GM19240 (cell line): ENCODE measurements at regions not wholly inside any gene's neighbourhood (a gene's known extent, or its start where the extent isn't known, plus 50 kb on each side); places are given as distances from the start of the nearest gene placed in this dataset.
"Not testable (repeated sequence)": the region's sequence is repeated elsewhere in the genome, so short reads cannot be mapped to it uniquely, and the experiment has no call there.

Source experiments
- DNase-seq: peaks from one replicate; pipeline ENCODE4 v3.0.0; 2011; ENCODE audit warnings: low spot score; ENCODE audit not compliant: insufficient read length

DNA sequence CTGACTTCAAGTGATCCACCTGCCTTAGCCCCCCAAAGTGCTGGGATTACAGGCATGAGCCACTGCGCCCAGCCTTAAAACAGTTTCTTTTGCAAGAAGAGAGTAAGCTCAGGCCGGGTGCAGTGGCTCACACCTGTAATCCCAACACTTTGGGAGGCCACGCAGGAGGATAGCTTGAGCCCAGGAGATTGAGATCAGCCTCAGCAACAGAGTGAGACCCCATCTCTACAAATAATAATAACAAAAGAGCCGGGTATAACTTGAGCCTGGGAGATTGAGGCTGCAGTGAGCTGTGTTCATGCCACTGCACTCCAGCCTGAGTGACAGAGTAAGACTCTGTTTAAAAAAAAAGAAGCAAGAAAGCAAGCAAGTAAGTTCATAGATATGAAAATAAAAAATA lies 482.9 kb downstream of the FAT4 start:
- DNase-seq, result not testable (repeated sequence)

- no peak for DNase-seq
These were observed 486.6 kb downstream of the FAT4 start for GRCh38 chr4:125801373-125801772.

GRCh38 chr4:125801924-125802323 lies 487.2 kb downstream of the FAT4 start:
- DNase-seq, result no peak

DNA sequence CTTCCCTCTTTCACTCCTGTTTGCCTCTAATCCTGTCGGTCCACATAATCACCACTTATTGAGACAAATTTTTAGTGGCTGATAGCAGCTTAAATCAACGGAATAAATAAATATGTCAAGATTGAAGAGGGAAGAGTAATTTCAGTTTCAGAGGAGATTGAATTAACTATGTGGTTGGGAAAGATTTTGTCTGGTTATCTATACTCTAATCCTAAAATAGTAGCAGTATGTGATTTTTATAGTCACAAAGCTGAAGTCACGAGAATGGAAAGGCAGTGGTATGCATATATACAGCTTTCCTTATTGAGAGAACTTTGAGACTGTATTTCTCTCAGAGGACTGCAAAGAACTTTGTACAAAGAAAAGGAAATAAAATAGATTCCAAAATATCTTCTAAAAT lies 493.3 kb downstream of the FAT4 start:
- DNase-seq, result no peak

DNA sequence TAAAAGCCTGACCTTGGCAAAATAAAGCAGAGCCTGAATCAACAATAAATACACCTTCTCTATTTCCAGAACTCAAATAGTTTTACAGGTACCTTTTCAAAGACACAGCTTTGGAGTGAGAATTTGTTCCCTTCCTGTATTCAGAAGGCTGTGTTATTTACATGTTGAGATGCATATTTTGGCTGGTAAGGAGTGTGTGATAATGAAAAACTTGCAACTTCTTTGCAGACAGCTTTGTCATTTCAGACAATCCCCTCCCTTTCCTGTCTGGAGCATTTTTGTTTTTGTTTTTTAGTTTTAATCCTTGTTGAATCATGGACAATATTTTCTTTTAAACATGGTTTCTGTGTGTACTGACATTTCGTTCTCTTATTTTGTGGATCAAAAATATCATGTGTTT lies 493.8 kb downstream of the FAT4 start:
- DNase-seq, result no peak

DNA sequence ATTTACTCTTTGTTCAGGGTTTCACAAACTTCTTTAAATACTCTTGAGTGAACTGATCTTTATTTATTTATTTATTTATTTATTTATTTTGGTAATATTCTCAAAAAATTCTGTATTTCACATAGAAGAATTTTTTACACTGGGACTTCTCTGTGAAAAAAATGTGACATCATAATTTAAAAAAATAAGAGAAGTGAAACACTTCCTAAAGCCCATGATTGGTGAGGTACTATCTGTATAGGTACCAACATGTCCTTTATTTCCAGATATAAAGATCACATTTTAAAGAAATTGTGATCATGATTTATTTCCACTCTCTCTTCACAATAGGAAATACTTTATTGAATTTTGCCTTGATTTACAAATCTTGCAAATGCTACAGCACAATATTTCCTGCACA lies 497.1 kb downstream of the FAT4 start:
- no peak for DNase-seq

DNA sequence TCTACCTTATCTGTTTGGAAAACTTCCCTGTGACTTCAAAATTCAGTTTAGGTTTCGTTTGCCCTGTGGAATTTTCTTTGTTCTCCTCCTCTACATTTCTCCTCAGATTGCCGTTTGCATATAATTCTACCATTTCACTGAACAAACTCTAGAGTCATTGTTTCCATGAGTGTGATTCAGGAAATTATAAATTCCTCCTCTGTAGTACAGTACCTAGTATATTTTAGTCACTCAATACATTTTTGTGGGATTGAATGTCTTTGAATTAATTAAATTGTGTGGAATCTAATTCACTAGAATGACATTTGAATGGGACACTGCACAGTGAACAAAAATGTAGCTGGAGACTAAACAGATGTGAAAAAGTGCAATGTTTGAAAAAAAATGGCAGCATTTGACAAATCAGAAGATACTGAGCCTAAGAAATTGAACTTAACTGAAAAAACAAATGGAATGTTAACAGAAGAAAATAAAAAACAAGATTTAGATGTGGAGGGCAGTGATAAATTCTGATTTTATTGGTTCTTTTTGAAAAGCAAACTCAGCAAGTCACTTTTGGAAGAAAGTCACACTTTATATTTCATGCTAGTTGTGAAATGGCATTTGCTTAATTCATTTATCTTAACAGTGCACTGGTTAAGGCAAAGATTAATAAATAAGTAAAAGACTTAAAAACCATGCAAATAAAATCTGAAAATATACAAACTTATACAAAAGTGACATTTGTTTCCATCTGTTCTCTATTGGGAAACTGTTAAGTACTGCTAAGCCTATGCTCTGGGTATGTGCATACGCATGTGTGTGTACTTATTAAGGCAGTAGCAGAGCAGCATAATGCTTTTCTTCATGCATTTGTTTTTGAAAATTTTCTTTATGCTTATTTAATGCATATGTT lies 512.3 kb downstream of the FAT4 start:
- no peak for DNase-seq

DNA sequence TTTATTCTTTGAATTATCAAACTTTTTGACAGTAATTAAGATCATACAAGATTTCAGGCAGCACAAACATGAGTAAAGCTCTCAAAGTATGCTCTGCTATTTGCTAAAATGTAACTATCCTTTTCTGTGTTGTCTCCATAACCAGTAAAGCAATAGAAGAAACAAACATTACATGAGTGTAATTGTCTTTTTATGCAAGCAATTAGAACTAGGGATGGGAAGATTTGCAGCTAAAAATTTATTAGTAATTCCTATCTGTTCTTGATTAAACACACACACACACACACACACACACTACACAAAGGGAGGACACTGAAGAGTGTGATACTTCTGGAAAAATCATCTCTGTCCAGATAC lies 512.9 kb downstream of the FAT4 start:
- DNase-seq, result no peak

- no peak for DNase-seq
These were observed 513.6 kb downstream of the FAT4 start for GRCh38 chr4:125828346-125828745.

GRCh38 chr4:125832161-125832560 lies 517.4 kb downstream of the FAT4 start:
- no peak for DNase-seq

- DNase-seq, result no peak
These were observed 521.9 kb downstream of the FAT4 start for GRCh38 chr4:125836597-125837195.

- DNase-seq, result no peak
These were observed 522.9 kb downstream of the FAT4 start for GRCh38 chr4:125837493-125838201.

DNA sequence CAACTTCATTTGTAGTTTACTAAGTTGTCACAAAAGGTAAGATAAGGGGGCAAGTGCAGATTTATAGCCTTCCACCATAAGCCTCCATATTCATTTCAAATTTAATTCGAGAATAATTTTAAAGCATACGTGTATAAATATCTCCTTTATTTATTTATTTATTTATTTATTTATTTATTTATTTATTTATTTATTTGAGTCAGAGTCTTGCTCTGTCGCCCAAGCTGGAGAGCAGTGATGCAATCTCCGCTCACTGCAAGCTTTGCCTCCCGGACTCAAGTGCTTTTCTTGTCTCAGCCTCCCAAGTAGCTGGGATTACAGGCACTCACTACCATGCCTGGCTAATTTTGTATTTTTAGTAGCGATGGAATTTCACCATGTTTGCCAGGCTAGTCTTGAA lies 523.4 kb downstream of the FAT4 start:
- no peak for DNase-seq

GRCh38 chr4:125838924-125839323 lies 524.2 kb downstream of the FAT4 start:
- DNase-seq, result no peak

GRCh38 chr4:125843947-125844346 lies 529.2 kb downstream of the FAT4 start:
- DNase-seq, result no peak

DNA sequence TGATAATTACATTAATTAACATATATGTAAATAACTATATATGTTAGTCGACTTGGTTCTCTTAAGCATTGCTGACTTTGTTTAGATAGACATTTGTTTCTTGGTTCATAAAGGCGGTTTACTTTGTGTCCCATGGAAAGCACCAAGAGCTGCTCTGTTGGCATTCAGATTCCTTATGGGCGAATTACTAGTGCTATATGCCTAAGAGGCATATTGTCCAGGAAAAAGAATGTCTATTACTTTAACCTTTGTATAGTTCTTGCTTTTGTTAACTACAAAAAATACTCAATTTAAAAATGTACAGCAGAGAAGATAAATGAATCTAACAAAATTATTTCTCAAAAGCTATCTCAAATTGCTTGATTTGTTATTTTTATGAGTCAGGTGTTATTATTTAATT lies 532.8 kb downstream of the FAT4 start:
- DNase-seq, result no peak

DNA sequence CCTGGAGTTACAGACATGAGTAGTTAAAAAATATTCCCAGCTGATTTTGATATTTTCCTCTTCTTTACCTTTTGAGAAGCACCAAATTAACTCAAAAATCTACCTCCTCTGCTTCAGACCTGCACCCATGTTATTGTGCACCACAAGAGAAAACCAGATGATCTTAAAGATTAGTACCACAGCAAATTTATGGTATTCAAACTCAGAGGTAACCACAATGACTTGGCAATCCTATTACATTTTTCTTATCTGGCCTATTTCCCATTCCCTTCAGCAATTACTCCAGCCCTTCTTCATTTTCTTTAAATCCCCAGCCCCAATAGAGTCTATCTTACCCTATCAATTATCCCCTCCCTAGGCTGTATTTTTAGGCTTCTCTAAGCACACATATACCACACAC lies 535.1 kb downstream of the FAT4 start:
- DNase-seq, result no peak

GRCh38 chr4:125891597-125892258 lies 577.0 kb downstream of the FAT4 start:
- DNase-seq, result no peak

DNA sequence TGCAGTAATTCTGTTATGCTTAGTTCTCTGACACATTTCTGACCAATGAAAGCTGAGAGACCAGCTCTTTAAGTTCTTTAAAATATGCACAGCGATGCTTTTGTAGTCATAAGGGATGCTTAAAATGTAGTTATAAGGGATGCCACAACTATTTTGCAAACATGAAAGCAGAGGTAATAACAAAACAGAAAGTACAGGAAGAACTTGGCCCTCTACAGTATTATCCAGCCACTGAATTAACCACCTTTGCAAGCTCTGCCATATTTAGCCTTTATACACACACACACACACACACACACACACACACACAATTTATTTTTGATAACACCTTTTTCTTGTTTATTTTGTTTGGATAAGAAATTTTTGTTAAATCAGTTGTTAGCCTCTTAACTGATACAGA lies 590.0 kb downstream of the FAT4 start:
- DNase-seq, result no peak

DNA sequence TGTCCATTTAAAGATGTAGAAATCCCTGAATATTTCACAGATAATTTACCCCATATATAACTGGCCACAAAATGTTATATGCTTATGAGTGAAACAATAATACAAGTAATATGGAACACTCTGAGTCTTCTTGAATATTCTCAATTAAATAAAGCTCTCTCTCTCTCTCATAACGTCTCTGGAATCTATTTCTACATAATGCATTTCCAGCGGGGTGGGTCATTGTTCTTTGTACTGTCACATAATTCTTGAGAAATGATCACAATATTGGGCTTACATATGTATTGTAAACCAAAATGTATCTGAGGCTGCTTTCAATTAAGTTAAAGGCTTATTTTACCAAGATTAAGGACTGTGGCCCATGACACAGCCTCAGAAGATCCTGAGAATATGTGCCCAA lies 596.3 kb downstream of the FAT4 start:
- no peak for DNase-seq

- DNase-seq, result no peak
These were observed 596.7 kb downstream of the FAT4 start for GRCh38 chr4:125911481-125911880.

DNA sequence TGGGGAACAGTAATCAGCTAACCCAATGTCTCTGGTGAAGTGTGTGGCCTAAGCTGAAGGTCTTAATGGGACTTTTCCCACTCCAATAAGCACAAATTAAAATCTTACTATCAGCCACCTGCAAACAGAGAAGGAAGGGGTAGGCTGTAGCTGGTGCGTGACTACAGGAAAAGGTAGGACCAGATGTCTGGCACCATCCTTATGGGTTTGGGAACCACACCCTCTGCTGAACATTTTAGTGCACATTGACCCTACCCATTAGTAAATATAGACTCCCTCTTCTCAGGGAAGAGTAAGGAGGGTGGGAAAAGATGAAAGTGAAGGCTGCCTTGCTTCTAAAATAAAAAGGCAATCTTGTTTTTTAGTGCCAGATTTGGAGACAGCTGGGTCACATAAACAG lies 602.8 kb downstream of the FAT4 start:
- no peak for DNase-seq
